Skeletal muscle cell (primary cell): ENCODE measurements at regions not wholly inside any gene's neighbourhood (a gene's known extent, or its start where the extent isn't known, plus 50 kb on each side); places are given as distances from the start of the nearest gene placed in this dataset.
A peak's percentile ranks its signal among the peaks of the same experiment; 100 is the strongest.

Experiments used
- DNase-seq: peaks from one replicate; pipeline ENCODE4 v3.0.0-alpha.2; 2010; ENCODE audit warnings: low read depth
- H3K4me3 ChIP-seq: 2 replicates; pipeline ENCODE4 v1.5.1; 2011; ENCODE audit warnings: low read depth, mild to moderate bottlenecking, control low read depth, low read length, moderate library complexity

DNA sequence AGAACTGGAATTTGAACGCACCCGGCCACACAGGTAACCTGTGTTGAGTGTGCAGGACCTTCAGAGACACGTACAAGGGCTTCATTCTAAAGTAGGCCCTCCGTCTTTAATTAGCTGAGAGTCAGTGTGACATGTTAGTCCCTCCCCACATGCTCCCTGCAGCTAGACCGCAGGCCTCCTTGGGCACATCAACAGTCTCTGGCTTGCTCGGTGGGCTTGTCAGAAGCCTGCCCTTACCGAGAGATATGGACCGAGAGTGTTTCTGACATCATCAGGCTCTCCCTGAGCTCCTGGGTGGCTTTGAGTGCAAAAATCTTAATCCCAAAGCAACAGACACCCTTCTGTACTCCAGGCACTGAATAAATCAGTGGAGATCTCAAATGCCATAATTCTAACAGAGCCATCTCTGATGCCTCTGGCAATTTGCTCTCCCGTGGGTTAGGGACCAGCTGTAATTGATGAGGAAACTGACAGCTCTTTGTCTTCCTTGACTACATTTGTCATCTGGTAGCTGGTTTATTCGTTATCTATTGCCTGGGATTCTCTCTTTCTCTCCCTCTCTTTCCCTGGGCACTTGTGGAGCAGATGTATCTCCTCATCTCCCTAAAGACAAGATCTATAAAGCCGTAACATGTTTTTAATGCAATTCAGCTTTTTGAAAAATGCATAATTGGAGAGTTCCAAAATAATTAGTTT, 850.6 kb downstream of the TYW1 start:
- no peak for DNase-seq
- H3K4me3 ChIP-seq: no peak overlapping the region

DNA sequence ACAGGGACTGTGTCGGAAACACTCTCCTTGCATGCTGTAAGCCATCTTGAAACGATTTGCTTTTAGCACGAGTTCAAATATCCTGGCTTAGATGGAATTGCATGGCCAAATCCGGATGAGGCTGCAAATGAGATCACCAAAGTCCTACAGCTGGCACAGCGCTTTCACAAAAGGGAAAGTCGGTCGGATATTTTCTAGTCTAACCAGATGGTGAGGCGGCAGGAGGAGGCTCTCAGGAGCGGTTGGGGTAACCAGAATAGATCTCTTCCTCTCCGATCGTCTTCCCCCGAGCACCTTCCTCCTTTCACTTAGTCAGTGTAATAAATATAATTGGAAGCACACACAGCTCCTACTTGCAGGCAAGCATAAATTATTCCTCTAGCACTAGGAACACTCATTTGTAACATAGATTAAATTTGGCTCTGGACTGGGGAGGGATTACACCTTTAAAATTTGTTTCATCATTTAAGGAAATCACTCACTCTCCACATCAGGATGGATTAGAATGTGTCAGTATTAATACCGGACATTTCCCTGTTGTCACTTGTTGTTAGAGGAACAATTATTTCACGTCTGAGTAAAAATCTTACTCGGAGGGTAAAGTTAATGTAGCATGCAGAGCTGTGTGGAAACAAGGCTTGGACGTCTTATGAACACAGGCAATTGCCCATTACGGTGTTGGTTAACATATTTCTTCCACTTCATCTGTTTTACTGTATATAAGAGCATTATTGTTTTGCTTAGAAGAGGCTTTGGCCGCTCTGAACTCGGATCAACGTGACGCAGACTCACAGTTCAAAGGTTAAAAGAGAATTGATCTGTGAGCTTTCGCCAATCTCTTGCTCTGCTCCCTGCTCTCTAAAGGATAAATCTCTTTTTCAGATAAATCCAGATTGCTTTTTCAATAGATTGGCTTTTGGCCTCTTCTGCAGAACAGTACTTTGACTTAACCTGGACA, 857.9 kb downstream of the TYW1 start:
- DNase-seq: no peak
- H3K4me3 ChIP-seq: peak overlapping the region; percentile 23

DNA sequence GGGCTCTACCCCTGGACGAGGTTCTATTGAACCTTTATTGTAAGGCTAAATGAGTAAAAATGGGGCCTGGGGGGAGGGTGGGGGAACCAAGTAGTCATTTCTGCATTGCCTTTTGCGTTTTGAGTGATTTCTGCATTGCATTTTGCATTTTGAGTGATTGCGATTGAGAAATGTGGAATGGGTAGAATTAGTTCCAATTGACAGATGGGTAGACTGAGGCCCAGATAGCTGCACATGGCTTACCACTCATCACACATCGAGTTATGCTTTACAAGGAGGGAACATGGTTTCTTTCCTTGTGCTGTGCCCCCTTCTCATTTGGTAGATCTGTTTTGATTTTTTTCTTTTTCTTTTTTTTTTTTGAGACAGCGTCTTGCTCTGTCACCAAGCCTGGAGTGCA, 858.7 kb downstream of the TYW1 start:
- H3K4me3 ChIP-seq: no peak overlapping the region
- DNase-seq: no peak

DNA sequence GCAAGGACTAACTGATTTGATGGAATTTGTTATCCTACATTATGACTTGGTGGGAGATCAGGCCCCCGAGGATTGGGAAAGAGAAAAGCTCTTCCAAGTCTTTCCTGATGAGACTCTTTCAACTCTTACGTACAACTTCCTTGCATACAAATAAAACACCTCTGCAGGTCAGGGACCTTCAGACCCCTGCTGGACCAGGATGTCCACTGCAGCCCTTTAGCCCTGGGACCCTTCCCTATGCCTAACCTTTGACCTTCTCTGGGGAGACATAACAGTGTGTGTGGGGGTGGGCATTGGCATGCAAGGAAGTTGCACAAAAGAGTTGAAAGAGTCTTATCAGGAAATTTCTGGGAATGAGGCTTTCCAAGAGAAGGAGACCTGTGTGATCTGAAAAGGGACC, 859.4 kb downstream of the TYW1 start:
- H3K4me3 ChIP-seq: no peak overlapping the region
- no peak for DNase-seq

DNA sequence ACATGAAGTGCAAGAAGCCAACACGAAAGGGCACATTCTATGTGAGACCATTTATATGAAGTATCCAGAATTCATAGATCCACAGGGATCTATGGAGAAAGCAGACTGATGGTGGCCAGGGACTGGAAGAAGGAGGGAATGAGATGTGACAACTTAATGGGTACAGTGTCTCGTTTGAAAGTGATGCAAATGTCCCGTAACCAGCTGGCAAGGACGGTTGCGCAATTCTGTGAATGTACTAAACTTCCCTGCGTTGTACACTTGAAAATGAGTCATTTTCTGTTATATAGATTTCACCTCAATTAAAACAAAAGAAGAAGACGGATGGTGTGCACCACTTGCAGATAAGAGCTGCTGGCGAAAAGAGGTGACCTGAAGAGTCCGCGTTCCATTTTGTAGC, 861.1 kb downstream of the TYW1 start:
- DNase-seq: no peak
- no peak overlapping the region for H3K4me3 ChIP-seq

DNA sequence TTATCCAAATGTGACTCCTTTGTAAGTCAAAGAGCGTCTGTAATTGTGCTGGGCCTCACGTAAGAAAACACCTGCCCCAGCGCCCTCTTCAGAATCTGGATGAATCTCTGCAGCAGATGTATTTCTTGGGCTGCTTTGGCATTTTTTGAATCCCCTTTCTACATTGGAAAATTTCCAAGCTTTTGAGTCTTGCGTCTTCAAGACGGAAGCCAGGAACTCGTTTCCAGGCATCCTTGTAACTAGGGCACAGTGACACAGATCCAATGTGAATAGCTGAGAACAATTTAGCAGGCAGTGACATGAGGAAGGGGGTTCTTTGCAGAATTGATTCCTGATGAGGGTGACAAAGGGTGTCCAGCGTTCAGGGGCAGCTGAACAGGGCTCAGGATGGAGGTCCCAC, 862.3 kb downstream of the TYW1 start:
- DNase-seq: no peak
- no peak overlapping the region for H3K4me3 ChIP-seq

DNA sequence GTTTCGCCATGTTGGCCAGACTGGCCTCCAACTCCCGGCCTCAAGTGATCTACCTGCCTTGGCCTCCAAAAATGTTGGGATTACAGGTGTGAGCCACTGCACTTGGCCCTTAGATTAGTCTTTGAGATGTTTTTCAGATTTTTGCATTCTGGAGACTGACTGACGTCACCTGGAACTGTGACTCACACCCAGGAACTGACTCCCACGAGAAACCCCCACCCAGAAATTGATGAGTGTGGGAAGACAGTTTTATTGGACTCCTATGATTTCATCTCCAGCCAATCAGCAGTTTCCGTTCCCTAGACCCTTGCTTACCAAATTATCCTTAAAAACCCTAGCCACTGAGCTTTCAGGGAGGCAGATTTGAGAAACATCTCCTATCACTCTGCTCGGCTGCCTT, 867.3 kb downstream of the TYW1 start:
- H3K4me3 ChIP-seq: no peak overlapping the region
- DNase-seq: no peak

DNA sequence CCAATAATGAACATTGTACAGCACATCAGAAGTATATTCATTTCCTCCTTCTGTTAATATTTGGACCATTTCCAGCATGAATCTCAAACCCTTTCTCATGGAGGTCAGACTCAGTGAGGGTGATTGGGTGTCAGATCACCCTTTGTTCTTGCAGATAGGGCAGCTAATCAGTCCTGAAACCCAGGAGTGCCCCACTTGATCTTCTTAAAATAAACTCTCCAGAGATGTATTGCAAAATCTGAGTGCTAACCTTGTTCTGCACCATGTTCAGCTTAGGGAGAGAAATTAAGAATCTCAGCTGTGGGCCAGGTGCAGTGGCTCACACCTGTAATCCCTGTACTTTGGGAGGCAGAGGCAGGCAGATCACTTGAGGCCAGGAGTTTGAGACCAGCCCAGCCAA, 869.4 kb downstream of the TYW1 start:
- H3K4me3 ChIP-seq: no peak overlapping the region
- no peak for DNase-seq

DNA sequence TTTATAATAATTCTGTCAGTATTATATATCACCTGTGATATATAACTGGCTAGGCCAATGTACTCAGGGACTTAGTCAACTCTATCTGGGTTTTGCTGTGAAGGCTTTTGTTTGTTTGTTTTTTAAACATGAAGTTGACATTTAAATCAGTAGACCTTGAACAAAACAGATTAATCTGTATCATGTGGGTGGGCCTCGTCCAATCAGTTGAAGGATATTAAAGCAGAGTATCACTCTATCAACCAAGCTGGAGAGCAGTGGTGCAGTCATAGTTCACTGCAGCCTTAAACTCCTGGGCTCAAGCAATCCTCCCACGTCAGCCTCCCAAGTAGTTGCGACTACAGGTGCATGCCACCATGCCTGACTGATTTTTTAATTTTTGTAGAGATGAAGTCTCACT, 870.2 kb downstream of the TYW1 start:
- no peak for DNase-seq
- no peak overlapping the region for H3K4me3 ChIP-seq

DNA sequence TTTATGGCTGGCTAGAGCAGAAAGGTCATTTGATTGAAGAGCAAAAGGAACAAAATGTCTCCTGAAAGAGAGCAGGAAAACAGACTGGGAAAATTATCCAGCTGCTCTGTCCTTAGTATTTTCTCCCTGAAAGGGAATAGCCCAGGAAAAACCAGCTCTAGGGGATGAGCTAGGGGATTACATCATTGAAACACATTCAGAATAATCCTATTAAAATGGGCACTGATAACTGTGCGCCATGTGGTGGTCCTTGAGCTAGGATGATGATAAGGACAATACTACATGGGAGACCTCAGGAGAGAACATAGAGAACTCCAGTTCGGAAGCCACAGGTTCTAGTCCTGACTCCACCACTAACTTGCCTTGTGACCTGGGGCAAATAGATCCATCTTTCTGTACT, 873.8 kb downstream of the TYW1 start:
- no peak for DNase-seq
- H3K4me3 ChIP-seq: no peak overlapping the region

DNA sequence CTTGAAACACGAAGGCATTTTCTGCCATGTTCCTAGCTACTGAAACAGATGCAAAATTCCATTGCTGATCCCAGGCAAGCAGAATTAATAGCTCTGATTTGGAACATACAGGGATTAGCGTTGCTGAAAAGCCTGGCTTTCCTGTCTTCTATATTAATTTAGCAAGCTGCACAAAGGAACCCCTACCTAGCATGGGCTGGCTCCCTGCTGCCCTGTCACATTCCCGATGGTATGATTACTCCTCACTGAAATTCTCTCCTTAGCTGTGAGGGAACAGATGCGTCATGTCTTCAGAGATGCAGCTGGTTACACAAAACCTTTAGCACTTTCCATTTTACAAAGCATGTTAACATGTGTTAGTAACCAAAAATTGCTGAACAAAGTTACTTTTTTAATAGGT, 878.9 kb downstream of the TYW1 start:
- no peak overlapping the region for H3K4me3 ChIP-seq
- DNase-seq: no peak

DNA sequence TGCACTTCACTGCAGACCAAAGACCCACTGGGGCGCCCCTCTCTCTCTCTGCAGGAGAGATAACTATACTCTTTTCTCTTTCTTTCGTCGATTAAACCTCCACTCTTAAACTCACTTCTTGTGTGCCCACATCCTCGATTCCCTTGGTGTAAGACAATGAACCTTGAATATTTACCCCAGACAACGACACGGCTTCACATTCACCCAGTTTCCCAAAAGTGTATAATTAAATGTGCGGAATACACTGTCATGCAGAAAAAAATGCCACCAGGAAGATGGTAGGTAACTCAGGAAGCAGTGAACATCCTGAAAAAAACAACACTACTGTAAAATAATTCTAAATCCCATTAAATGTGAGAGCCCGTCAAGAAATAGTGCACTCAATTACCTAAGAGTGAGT, 882.2 kb downstream of the TYW1 start:
- H3K4me3 ChIP-seq: no peak overlapping the region
- no peak for DNase-seq

DNA sequence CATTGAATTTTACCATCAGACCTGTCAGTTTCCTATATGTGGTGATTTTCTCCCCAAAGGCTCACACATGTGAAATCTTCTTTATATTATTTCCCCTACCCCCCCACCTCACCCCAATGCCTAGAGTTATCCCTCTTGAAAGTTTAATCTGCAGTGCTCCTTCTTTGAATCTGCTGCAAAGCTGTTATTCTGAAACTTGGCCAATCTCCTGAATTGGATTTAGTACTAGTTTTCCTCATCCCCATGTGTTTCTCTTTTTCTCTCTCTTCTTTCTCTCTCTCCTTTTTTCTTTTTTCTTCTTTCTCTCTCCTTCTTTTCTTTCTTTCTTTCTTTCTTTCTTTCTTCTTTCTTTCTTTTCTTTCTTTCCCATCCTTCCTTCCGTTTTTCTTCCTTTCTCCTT, 886.2 kb downstream of the TYW1 start:
- no peak for DNase-seq

DNA sequence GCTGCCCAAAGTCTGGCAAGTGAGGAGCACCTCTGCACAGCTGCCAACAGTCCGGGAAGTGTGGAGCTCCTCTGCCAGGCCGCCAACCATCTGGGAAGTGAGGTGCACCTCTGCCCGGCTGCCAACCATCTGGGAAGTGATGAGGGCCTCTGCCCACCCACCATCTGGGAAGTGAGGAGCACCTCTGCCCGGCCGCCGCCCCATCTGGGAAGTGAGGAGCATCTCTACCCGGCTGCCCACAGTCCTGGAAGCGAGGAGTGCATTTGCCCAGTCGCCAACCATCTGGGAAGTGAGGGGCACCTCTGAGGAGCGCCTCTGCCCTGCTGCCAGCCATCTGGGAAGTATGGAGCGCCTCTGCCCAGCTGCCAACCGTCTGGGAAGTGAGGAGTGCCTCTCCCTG, 893.7 kb downstream of the TYW1 start:
- H3K4me3 ChIP-seq: no peak overlapping the region
- no peak for DNase-seq

More for the DNA sequence above, 886.2 kb downstream of the TYW1 start:
- H3K4me3 ChIP-seq: no peak overlapping the region

DNA sequence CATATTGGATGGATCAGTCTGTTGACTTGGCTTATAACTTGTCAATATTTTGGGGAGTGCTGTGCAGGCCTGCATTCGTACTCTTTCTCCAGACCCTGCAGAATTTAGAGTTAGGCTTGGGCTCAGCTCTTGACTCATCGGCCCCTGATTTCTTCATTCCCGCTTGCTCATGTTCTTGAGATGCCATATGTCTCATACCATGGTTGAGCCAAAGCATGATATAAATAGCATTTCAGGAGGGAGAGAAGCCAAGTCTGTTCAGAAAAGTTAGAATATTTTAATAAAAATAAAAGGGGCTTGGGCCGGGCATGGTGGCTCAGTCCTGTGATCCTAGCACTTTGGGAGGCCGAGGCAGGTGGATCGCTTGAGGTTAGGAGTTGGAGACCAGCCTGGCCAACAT, 898.1 kb downstream of the TYW1 start:
- H3K4me3 ChIP-seq: no peak overlapping the region
- DNase-seq: no peak

DNA sequence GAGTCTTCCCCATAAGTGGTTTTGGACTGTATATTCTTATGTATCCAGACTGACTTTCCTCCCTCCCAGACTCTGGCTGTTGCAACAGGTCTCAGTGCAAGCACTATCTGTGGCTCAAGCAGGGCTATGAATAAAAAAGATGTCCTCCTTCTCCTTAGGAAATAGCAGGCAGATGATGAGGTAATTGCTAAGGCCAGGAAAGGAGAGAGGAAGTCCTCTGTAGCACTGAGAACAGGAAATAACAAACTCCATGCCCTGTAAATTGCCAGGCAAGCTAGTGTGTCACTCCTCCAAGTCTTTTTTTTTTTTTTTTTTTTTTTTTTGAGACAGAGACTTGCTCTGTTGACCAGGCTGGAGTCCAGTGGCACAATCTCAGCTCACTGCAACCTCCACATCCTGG, 900.1 kb downstream of the TYW1 start:
- H3K4me3 ChIP-seq: no peak overlapping the region
- DNase-seq: no peak

DNA sequence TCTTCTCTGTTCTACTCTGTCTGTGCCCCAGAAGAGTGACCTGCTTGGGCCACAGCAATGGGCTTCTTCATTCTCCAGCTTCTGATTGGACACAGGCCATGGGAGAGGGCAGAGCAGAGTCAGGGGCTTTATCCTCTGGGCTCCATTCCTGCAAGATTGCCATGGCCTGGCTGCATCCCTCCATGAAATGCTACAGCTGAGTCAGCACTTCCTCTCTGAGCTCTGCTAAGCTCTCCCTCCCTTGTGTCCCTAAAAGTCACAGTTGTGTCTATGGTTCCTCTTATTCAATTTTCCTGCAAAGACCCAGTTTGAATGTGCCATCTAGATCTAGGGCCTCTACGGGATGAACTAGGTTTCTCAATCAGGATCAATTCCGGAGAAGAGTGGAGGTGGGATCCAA, 903.8 kb downstream of the TYW1 start:
- no peak overlapping the region for H3K4me3 ChIP-seq
- no peak for DNase-seq

DNA sequence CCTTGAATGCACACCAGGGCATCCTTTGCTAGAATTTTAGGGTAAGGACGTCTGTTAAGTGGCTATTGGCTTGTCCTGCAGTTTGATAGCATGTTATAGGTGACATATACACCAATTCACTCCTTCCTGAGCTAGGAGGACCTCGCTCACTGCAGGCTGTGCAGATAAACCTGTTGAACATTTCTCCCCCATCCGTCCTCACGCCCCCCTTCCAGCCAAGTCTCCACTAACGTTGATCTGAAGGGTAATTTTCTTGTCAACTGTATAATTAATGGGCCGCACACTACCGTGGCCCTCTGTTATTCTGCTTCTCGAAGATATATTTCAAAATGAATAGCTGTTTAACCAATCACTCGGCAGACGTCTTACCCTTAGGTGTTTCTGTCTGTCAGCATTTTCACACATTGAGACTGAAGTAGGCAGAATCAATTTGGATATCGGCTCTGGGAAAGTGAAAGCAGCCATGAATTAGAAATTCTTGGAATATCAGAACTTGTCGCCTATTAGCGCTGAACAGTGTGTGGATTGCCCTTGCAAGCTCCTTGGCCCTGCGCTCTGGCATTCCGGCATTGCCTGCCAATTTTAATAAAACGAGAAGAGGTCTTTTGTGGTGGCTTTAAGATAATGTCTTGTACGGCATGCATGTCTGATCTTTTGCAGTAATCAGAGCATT, 905.3 kb downstream of the TYW1 start:
- DNase-seq: no peak
- no peak overlapping the region for H3K4me3 ChIP-seq

DNA sequence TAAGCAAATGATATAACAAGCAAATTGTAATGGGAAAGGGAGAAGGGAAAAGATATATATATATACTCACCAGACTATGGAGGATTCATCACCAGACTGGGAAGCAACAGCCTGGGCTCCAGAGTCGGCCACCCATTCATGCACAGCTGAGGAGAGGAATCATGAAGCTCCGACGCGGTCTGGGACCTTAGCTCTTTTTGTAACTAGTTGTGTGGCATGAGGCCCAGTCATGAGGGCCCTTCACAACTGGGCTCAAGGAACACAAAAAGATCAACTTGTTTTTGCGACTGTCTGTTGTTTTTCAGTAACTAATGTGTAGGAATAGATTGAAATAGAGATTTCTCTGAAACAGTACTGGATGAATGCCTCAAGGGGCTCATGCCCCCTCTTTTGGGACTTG, 911.2 kb downstream of the TYW1 start:
- no peak for DNase-seq
- H3K4me3 ChIP-seq: no peak overlapping the region

DNA sequence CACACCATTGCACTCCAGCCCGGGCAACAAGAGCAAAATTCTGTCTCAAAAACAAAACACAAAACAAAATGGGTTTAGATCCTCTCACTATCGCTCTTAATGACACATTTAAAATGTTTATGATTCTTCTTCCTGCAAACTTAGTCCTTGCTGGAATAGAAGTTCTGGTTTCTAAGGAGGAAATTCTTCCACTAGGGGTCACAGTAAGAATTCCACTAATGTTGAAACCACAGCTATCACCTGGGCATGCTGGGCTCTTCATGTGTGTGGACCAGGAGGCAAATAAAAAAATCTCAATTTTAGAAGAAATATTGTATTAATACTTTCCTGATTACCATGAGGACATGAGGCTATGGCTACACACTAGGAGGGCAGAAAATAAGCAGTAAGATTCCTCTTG, 915.8 kb downstream of the TYW1 start:
- H3K4me3 ChIP-seq: no peak overlapping the region
- no peak for DNase-seq
